ENCODE measurements at regions not wholly inside any gene's neighbourhood (a gene's known extent, or its start where the extent isn't known, plus 50 kb on each side); places are given as distances from the start of the nearest gene placed in this dataset.
A peak's percentile ranks its signal among the peaks of the same experiment; 100 is the strongest.
"Not testable (repeated sequence)": the region's sequence is repeated elsewhere in the genome, so short reads cannot be mapped to it uniquely, and the experiment has no call there.

GRCh38 chr6:17012421-17013225 is 89.2 kb upstream of the STMND1 start:
- no peak for DNase-seq

- no peak for DNase-seq
These were observed 89.9 kb upstream of the STMND1 start for GRCh38 chr6:17011985-17012384.

- DNase-seq: no peak
These were observed 94.1 kb upstream of the STMND1 start for GRCh38 chr6:17007749-17008148.

- DNase-seq: no peak
These were observed 95.3 kb upstream of the STMND1 start for GRCh38 chr6:17006543-17006942.

GRCh38 chr6:17004269-17004668 is 97.6 kb upstream of the STMND1 start:
- DNase-seq: no peak

- DNase-seq: no peak
These were observed 99.7 kb upstream of the STMND1 start for GRCh38 chr6:17002123-17002522.

GRCh38 chr6:17001188-17001587 is 100.7 kb upstream of the STMND1 start:
- DNase-seq: no peak

GRCh38 chr6:16999491-17000436 is 102.1 kb upstream of the STMND1 start:
- no peak for DNase-seq

- no peak for DNase-seq
These were observed 103.4 kb upstream of the STMND1 start for GRCh38 chr6:16998461-16998860.

- DNase-seq: no peak
These were observed 106.2 kb upstream of the STMND1 start for GRCh38 chr6:16995511-16996250.

- DNase-seq: no peak
These were observed 108.5 kb upstream of the STMND1 start for GRCh38 chr6:16993396-16993795.

- DNase-seq: no peak
These were observed 109.7 kb upstream of the STMND1 start for GRCh38 chr6:16991981-16992629.

- DNase-seq: not testable (repeated sequence)
These were observed 111.9 kb upstream of the STMND1 start for GRCh38 chr6:16989976-16990375.

- DNase-seq: no peak
These were observed 112.5 kb upstream of the STMND1 start for GRCh38 chr6:16989382-16989781.

- no peak for DNase-seq
These were observed 113.9 kb upstream of the STMND1 start for GRCh38 chr6:16987996-16988395.

GRCh38 chr6:16985513-16986284 is 116.2 kb upstream of the STMND1 start:
- no peak for DNase-seq

GRCh38 chr6:16982807-16983206 is 119.0 kb upstream of the STMND1 start:
- DNase-seq: peak; percentile 47

GRCh38 chr6:16979677-16980370 is 122.0 kb upstream of the STMND1 start:
- DNase-seq: no peak

- no peak for DNase-seq
These were observed 123.2 kb upstream of the STMND1 start for GRCh38 chr6:16978686-16979085.

GRCh38 chr6:16976385-16977183 is 125.3 kb upstream of the STMND1 start:
- no peak for DNase-seq

Data from RPMI8226 (cell line).